SK-N-SH (cell line): ENCODE measurements at regions not wholly inside any gene's neighbourhood (a gene's known extent, or its start where the extent isn't known, plus 50 kb on each side); places are given as distances from the start of the nearest gene placed in this dataset.

Experiments used
- CTCF ChIA-PET: fragments of 300-600, 350-600 bp; formaldehyde crosslinking; extraction: SDS; loops from one replicate; lab custom pipeline; 2021; lab: Yijun Ruan, JAX
- POLR2A ChIA-PET: fragments of 350-600 bp; sonication (Branson Sonifier 250); formaldehyde crosslinking; extraction: SDS; loops from one replicate; lab custom pipeline; 2020; ENCODE audit warnings: antibody characterized with exemption, inconsistent platforms; lab: Yijun Ruan, JAX
- DNase-seq: peaks from one replicate; pipeline ENCODE4 v3.0.0; 2012
- H2AFZ ChIP-seq: fragments of 200-600 bp; sonication (generic); 2 replicates; pipeline ENCODE4 v1.8.1; 2016; ENCODE audit warnings: antibody characterized with exemption, mild to moderate bottlenecking, low read depth
- H3F3A ChIP-seq: fragments of 200-600 bp; sonication (generic); replicated peaks from 2 replicates; pipeline ENCODE3; 2016; ENCODE audit warnings: antibody characterized with exemption, mild to moderate bottlenecking; ENCODE audit not compliant: insufficient read depth
- H3K27ac ChIP-seq, 2 experiments: fragments of 200-500 bp in 1 of 2; fragments of 200-600 bp in 1 of 2; sonication (Bioruptor generic) in 1 of 2; sonication (generic), shearing (Covaris generic) in 1 of 2; 2 replicates each; pipeline versions ENCODE4 v1.5.1 to v1.6.1; 2014 to 2016; ENCODE audit warnings: low read depth in 2 of 2, inconsistent platforms in 1 of 2, low read length in 1 of 2, mild to moderate bottlenecking in 1 of 2, mixed read lengths in 1 of 2
- H3K27me3 ChIP-seq: fragments of 200-600 bp; sonication (generic), shearing (Covaris generic); 2 replicates; pipeline ENCODE4 v1.6.1; 2016; ENCODE audit warnings: mixed run types; ENCODE audit not compliant: insufficient read depth
- H3K36me3 ChIP-seq, 2 experiments: fragments of 200-500 bp in 1 of 2; fragments of 200-600 bp in 1 of 2; sonication (Bioruptor generic) in 1 of 2; sonication (generic) in 1 of 2; replicated peaks in 1 of 2; 2 replicates each; pipeline versions ENCODE3 to v1.5.1; 2014 to 2016; ENCODE audit warnings: low read length in 1 of 2, mild to moderate bottlenecking in 1 of 2; ENCODE audit not compliant: insufficient read depth in 2 of 2, control insufficient read depth in 1 of 2
- H3K4me1 ChIP-seq, 2 experiments: fragments of 200-500 bp in 1 of 2; fragments of 200-600 bp in 1 of 2; sonication (Bioruptor generic) in 1 of 2; sonication (generic), shearing (Covaris generic) in 1 of 2; 2 replicates each; pipeline versions ENCODE4 v1.5.1 to v1.6.1; 2014 to 2016; ENCODE audit warnings: low read depth in 1 of 2, low read length in 1 of 2, mixed run types in 1 of 2; ENCODE audit not compliant: insufficient read depth in 2 of 2, control insufficient read depth in 1 of 2
- H3K4me2 ChIP-seq: fragments of 200-600 bp; sonication (generic), shearing (Covaris generic); 2 replicates; pipeline ENCODE4 v1.6.1; 2017; ENCODE audit warnings: mixed run types
- H3K4me3 ChIP-seq, 2 experiments: fragments of 200-500 bp in 1 of 2; fragments of 200-600 bp in 1 of 2; sonication (Bioruptor generic) in 1 of 2; sonication (generic), shearing (Covaris generic) in 1 of 2; 2 replicates each; pipeline versions ENCODE4 v1.5.1 to v1.8.1; 2014 to 2016; ENCODE audit warnings: low read depth in 2 of 2, inconsistent platforms in 1 of 2, low read length in 1 of 2, mild to moderate bottlenecking in 1 of 2, mixed read lengths in 1 of 2, moderate library complexity in 1 of 2
- H3K79me2 ChIP-seq: fragments of 200-600 bp; sonication (generic); 2 replicates; pipeline ENCODE4 v1.8.1; 2017; ENCODE audit warnings: mild to moderate bottlenecking; ENCODE audit not compliant: insufficient read depth
- H3K9ac ChIP-seq: fragments of 200-600 bp; sonication (generic); 2 replicates; pipeline ENCODE4 v1.6.1; 2017; ENCODE audit warnings: mixed run types
- H3K9me2 ChIP-seq: fragments of 200-600 bp; sonication (generic); 2 replicates; pipeline ENCODE4 v1.6.1; 2017; ENCODE audit warnings: mixed run types
- H3K9me3 ChIP-seq: fragments of 200-600 bp; sonication (generic); 2 replicates; pipeline ENCODE4 v1.6.1; 2017; ENCODE audit warnings: mixed run types, mild to moderate bottlenecking, moderate library complexity
- H4K20me1 ChIP-seq: fragments of 200-600 bp; sonication (generic); 2 replicates; pipeline ENCODE4 v1.6.1; 2017; ENCODE audit warnings: mild to moderate bottlenecking, mixed run types; ENCODE audit not compliant: insufficient read depth
- EP300 ChIP-seq, 2 experiments: IDR thresholded peaks; 2 replicates each; pipeline versions ENCODE4 v1.4.0 to v1.6.1; 2012; ENCODE audit warnings: borderline replicate concordance in 1 of 2, low read depth in 1 of 2, low read length in 1 of 2
- FOXJ3 ChIP-seq: sonication (generic); formaldehyde crosslinking; IDR thresholded peaks from 2 replicates; pipeline ENCODE4 v1.5.1; 2020; ENCODE audit warnings: mild to moderate bottlenecking, missing genetic modification reagents
- RAD21 ChIP-seq: IDR thresholded peaks from 2 replicates; pipeline ENCODE4 v1.6.1; 2012; ENCODE audit warnings: mild to moderate bottlenecking, low read length
- TEAD4 ChIP-seq: IDR thresholded peaks from 2 replicates; pipeline ENCODE4 v1.4.0; 2012; ENCODE audit warnings: mild to moderate bottlenecking, borderline replicate concordance; ENCODE audit not compliant: insufficient read depth
- TF ChIP-seq, protein P1 (sequence below): IDR thresholded peaks from 2 replicates; pipeline ENCODE4 v1.4.0; 2012; ENCODE audit warnings: low read depth, borderline replicate concordance
- TF ChIP-seq, protein P2 (sequence below): IDR thresholded peaks from 2 replicates; pipeline ENCODE4; 2012
- TF ChIP-seq, protein P3 (sequence below): fragments of 200-600 bp; sonication (generic); IDR thresholded peaks from 2 replicates; pipeline ENCODE4 v1.6.1; 2017; ENCODE audit warnings: antibody characterized with exemption, mild to moderate bottlenecking, moderate library complexity
- TF ChIP-seq, protein P4 (sequence below): IDR thresholded peaks from 2 replicates; pipeline ENCODE4 v1.6.1; 2012; ENCODE audit warnings: mild to moderate bottlenecking, low read depth, low read length, moderate library complexity

DNA sequence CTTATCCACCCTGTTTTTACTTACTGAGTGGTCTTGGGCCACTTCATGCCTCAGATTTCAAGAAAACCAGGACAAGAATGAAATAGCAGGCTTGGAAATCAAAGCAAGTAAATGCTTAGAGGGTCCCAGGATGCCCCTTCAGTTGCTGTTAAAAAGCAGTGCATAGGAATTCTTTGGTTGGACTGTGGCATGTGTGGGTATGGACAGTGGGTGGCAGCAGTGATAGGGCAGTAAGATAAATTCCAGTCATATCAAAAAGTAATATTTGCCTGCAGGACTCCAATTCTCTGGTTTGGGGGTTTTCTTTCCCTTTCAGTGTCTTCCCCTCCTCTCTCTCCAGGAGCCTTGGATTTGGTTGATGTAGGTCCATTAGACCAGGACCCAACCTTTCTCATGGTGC is 306.7 kb upstream of the CLINT1 start:
- no peak overlapping the region for H3K27ac ChIP-seq
- H3K36me3 ChIP-seq, result no peaks in the 10 kb centered on the region
- H3K79me2 ChIP-seq, result no peaks in the 10 kb centered on the region
- DNase-seq, result no peak
- no peaks in the 10 kb centered on the region for H4K20me1 ChIP-seq
- no peaks in the 10 kb centered on the region for H3F3A ChIP-seq
- ChIA-PET POLR2A (no interaction called here), CTCF (interaction anchor here (1.1 to 1.9 kb wide), 4 partner anchors 10 to 90 kb away, joined by 3 to 16 read pairs (median 6); no protein-coding TSS in a partner anchor)
- H3K27me3 ChIP-seq, result no peaks in the 10 kb centered on the region
- H3K9me3 ChIP-seq, result no peaks in the 10 kb centered on the region
- H3K4me3 ChIP-seq, result no peak overlapping the region
- no peaks in the 10 kb centered on the region for H3K9me2 ChIP-seq
- peaks cover 0 to 17% of the 10 kb centered on the region in 2 experiments; a peak in 2 of 4 replicates for H3K4me1 ChIP-seq
- TF ChIP-seq, protein P1, sequence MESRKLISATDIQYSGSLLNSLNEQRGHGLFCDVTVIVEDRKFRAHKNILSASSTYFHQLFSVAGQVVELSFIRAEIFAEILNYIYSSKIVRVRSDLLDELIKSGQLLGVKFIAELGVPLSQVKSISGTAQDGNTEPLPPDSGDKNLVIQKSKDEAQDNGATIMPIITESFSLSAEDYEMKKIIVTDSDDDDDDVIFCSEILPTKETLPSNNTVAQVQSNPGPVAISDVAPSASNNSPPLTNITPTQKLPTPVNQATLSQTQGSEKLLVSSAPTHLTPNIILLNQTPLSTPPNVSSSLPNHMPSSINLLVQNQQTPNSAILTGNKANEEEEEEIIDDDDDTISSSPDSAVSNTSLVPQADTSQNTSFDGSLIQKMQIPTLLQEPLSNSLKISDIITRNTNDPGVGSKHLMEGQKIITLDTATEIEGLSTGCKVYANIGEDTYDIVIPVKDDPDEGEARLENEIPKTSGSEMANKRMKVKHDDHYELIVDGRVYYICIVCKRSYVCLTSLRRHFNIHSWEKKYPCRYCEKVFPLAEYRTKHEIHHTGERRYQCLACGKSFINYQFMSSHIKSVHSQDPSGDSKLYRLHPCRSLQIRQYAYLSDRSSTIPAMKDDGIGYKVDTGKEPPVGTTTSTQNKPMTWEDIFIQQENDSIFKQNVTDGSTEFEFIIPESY, result no peak
- TF ChIP-seq, protein P2, sequence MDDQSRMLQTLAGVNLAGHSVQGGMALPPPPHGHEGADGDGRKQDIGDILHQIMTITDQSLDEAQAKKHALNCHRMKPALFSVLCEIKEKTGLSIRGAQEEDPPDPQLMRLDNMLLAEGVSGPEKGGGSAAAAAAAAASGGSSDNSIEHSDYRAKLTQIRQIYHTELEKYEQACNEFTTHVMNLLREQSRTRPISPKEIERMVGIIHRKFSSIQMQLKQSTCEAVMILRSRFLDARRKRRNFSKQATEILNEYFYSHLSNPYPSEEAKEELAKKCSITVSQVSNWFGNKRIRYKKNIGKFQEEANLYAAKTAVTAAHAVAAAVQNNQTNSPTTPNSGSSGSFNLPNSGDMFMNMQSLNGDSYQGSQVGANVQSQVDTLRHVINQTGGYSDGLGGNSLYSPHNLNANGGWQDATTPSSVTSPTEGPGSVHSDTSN, result no peak
- TF ChIP-seq TEAD4, result no peak
- TF ChIP-seq, protein P3, sequence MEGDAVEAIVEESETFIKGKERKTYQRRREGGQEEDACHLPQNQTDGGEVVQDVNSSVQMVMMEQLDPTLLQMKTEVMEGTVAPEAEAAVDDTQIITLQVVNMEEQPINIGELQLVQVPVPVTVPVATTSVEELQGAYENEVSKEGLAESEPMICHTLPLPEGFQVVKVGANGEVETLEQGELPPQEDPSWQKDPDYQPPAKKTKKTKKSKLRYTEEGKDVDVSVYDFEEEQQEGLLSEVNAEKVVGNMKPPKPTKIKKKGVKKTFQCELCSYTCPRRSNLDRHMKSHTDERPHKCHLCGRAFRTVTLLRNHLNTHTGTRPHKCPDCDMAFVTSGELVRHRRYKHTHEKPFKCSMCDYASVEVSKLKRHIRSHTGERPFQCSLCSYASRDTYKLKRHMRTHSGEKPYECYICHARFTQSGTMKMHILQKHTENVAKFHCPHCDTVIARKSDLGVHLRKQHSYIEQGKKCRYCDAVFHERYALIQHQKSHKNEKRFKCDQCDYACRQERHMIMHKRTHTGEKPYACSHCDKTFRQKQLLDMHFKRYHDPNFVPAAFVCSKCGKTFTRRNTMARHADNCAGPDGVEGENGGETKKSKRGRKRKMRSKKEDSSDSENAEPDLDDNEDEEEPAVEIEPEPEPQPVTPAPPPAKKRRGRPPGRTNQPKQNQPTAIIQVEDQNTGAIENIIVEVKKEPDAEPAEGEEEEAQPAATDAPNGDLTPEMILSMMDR, result 0 out of 2 replicates have a peak, but pooled peaks have one; percentile 10
- no peak for TF ChIP-seq EP300 (IDR thresholded peaks at IDR 0.05; ENCODE audit: borderline replicate concordance in 1 of 2, low read depth in 1 of 2, low read length in 1 of 2)
- TF ChIP-seq FOXJ3 (CRISPR knock-in tag), result no peak
- peak; percentile 20; the same call in 1 of the 2 replicates for TF ChIP-seq RAD21
- TF ChIP-seq, protein P4, sequence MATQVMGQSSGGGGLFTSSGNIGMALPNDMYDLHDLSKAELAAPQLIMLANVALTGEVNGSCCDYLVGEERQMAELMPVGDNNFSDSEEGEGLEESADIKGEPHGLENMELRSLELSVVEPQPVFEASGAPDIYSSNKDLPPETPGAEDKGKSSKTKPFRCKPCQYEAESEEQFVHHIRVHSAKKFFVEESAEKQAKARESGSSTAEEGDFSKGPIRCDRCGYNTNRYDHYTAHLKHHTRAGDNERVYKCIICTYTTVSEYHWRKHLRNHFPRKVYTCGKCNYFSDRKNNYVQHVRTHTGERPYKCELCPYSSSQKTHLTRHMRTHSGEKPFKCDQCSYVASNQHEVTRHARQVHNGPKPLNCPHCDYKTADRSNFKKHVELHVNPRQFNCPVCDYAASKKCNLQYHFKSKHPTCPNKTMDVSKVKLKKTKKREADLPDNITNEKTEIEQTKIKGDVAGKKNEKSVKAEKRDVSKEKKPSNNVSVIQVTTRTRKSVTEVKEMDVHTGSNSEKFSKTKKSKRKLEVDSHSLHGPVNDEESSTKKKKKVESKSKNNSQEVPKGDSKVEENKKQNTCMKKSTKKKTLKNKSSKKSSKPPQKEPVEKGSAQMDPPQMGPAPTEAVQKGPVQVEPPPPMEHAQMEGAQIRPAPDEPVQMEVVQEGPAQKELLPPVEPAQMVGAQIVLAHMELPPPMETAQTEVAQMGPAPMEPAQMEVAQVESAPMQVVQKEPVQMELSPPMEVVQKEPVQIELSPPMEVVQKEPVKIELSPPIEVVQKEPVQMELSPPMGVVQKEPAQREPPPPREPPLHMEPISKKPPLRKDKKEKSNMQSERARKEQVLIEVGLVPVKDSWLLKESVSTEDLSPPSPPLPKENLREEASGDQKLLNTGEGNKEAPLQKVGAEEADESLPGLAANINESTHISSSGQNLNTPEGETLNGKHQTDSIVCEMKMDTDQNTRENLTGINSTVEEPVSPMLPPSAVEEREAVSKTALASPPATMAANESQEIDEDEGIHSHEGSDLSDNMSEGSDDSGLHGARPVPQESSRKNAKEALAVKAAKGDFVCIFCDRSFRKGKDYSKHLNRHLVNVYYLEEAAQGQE, result no peak
- TF ChIP-seq, all 33 proteins: peak for 2
- Histone ChIP-seq H3K9ac (no peak overlapping the region), H2AFZ (no peak overlapping the region), H3K4me2 (no peak overlapping the region)
